T-cell (primary cell): ENCODE measurements at regions not wholly inside any gene's neighbourhood (a gene's known extent, or its start where the extent isn't known, plus 50 kb on each side); places are given as distances from the start of the nearest gene placed in this dataset.
"Not testable (repeated sequence)": the region's sequence is repeated elsewhere in the genome, so short reads cannot be mapped to it uniquely, and the experiment has no call there.

Source experiments
- ATAC-seq, 4 experiments: fragments of 200-7000 bp in 3 of 4; fragments of 150-1000 bp in 1 of 4; cut with Tn5 transposase; replicated peaks in 1 of 4; 1 replicate in 3 of 4; 2 replicates in 1 of 4; pipeline ENCODE4 v1.10.0; 2021; ENCODE audit warnings: moderate library complexity in 3 of 4, mild to moderate bottlenecking in 2 of 4, moderate number of reproducible peaks in 1 of 4
- CTCF ChIA-PET, 2 donors: fragments of 300-600 bp; sonication (Branson Sonifier 250); formaldehyde crosslinking; loops; one replicate each; lab custom pipeline; 2022; ENCODE audit warnings: antibody characterized with exemption in 2 of 2; lab: Charles Lee
- POLR2A ChIA-PET, 2 donors: fragments of 300-600 bp; sonication (Branson Sonifier 250); formaldehyde crosslinking; loops; one replicate each; lab custom pipeline; 2022; ENCODE audit warnings: antibody characterized with exemption in 2 of 2; lab: Charles Lee
- DNase-seq, 35 experiments: peaks; one replicate each; pipeline versions ENCODE4 v3.0.0 to v3.0.0-alpha.2; 2013 to 2023
- H3K27ac ChIP-seq: one replicate; pipeline ENCODE4 v1.5.1; 2013; ENCODE audit warnings: low read length
- H3K27me3 ChIP-seq, 2 experiments: replicated peaks in 1 of 2; 1 replicate in 1 of 2; 2 replicates in 1 of 2; pipeline versions ENCODE4 v1.6.1 to v1.7.0; 2013; ENCODE audit warnings: low read length in 1 of 2, mixed read lengths in 1 of 2; ENCODE audit not compliant: control insufficient read depth in 2 of 2, insufficient read depth in 2 of 2; ENCODE audit errors: extremely low read depth in 1 of 2
- H3K36me3 ChIP-seq, 2 donors: 1 replicate in 1 of 2; 2 replicates in 1 of 2; pipeline versions ENCODE4 v1.6.1 to v1.7.0; 2013; ENCODE audit warnings: low read length in 1 of 2; ENCODE audit not compliant: control insufficient read depth in 2 of 2, insufficient read depth in 1 of 2; ENCODE audit errors: extremely low read depth in 1 of 2
- H3K4me1 ChIP-seq, 2 experiments: 1 replicate in 1 of 2; 2 replicates in 1 of 2; pipeline versions ENCODE4 v1.6.1 to v1.7.0; 2013; ENCODE audit warnings: low read length in 2 of 2, mixed read lengths in 1 of 2; ENCODE audit not compliant: insufficient read depth in 2 of 2, control insufficient read depth in 1 of 2; ENCODE audit errors: extremely low read depth in 1 of 2
- H3K4me3 ChIP-seq, 2 donors: 1 replicate in 1 of 2; 2 replicates in 1 of 2; pipeline versions ENCODE4 v1.5.1 to v1.7.0; 2013; ENCODE audit warnings: mild to moderate bottlenecking in 2 of 2, low read length in 1 of 2, moderate library complexity in 1 of 2; ENCODE audit not compliant: control insufficient read depth in 1 of 2; ENCODE audit errors: extremely low read depth in 1 of 2
- H3K9me3 ChIP-seq: 2 replicates; pipeline ENCODE4 v1.7.0; 2013
- H3K27ac Mint-ChIP-seq, 2 donors: one replicate each; pipeline ENCODE4 v1.8.0; 2020 to 2021; ENCODE audit warnings: mild to moderate bottlenecking in 2 of 2, mixed read lengths in 2 of 2
- H3K27me3 Mint-ChIP-seq, 2 donors: one replicate each; pipeline ENCODE4 v1.8.0; 2021 to 2022; ENCODE audit warnings: mixed read lengths in 2 of 2
- H3K36me3 Mint-ChIP-seq: one replicate; pipeline ENCODE4 v1.8.0; 2021; ENCODE audit warnings: mixed read lengths
- H3K4me1 Mint-ChIP-seq, 3 donors: one replicate each; pipeline ENCODE4 v1.8.0; 2020 to 2022; ENCODE audit warnings: mixed read lengths in 3 of 3, mild to moderate bottlenecking in 1 of 3
- H3K4me3 Mint-ChIP-seq, 3 donors: one replicate each; pipeline ENCODE4 v1.8.0; 2020 to 2022; ENCODE audit warnings: mild to moderate bottlenecking in 3 of 3, mixed read lengths in 3 of 3, moderate library complexity in 3 of 3
- H3K9me3 Mint-ChIP-seq, 3 donors: one replicate each; pipeline ENCODE4 v1.8.0; 2020 to 2022; ENCODE audit warnings: mixed read lengths in 3 of 3
- WGBS: methylation state at CpG from one replicate; pipeline ENCODE4 v1.1.5; 2013; ENCODE audit warnings: missing lambda C conversion rate; ENCODE audit not compliant: insufficient coverage; 5-methylcytosine and 5-hydroxymethylcytosine counted together

GRCh38 chr10:63042256-63042655 is 90.9 kb upstream of the NRBF2 start:
- 72% methylated on average over 3 of the region's 4 CpGs for WGBS
- CTCF ChIA-PET = no interaction called here
- H3K27ac ChIP-seq = no peak overlapping the region
- Mint-ChIP-seq H3K27ac (no peak overlapping the region), H3K36me3 (no peaks in the 10 kb centered on the region), H3K9me3 (peaks cover 5 to 15% (median 6%) of the 10 kb centered on the region in 3 donors), H3K4me3 (no peak overlapping the region), H3K4me1 (no peaks in the 10 kb centered on the region), H3K27me3 (peaks cover 43 to 58% of the 10 kb centered on the region in 2 donors)
- H3K9me3 ChIP-seq = no peaks in the 10 kb centered on the region
- H3K4me1 ChIP-seq = no peaks in the 10 kb centered on the region
- ATAC-seq (no peak), DNase-seq (no peak)
- H3K4me3 ChIP-seq = no peak overlapping the region
- H3K36me3 ChIP-seq = no peaks in the 10 kb centered on the region
- H3K27me3 ChIP-seq = peaks cover 0 to 25% of the 10 kb centered on the region in 2 experiments
- POLR2A ChIA-PET = no interaction called here

GRCh38 chr10:63033616-63034185 is 99.4 kb upstream of the NRBF2 start:
- ATAC-seq, H3K4me1 Mint-ChIP-seq, DNase-seq, H3K27ac ChIP-seq, H3K4me3 ChIP-seq, H3K9me3 Mint-ChIP-seq, POLR2A ChIA-PET, H3K9me3 ChIP-seq, H3K36me3 ChIP-seq, H3K4me1 ChIP-seq, H3K4me3 Mint-ChIP-seq, H3K36me3 Mint-ChIP-seq, CTCF ChIA-PET, H3K27ac Mint-ChIP-seq: not testable (repeated sequence)
- peaks cover 3 to 18% of the 10 kb centered on the region in 2 donors for H3K27me3 Mint-ChIP-seq
- peaks cover 0 to 11% of the 10 kb centered on the region in 2 experiments for H3K27me3 ChIP-seq
- 93% methylated on average over 11 of the region's 42 CpGs for WGBS

- no peaks in the 10 kb centered on the region for H3K9me3 ChIP-seq
- no peak overlapping the region for H3K27ac Mint-ChIP-seq
- peaks cover 0 to 5% of the 10 kb centered on the region in 2 experiments for H3K27me3 ChIP-seq
- no peaks in the 10 kb centered on the region for H3K4me1 Mint-ChIP-seq
- 92% methylated on average over 2 of the region's 4 CpGs for WGBS
- DNase-seq = no peak
- H3K36me3 Mint-ChIP-seq = no peaks in the 10 kb centered on the region
- CTCF ChIA-PET = interaction anchor here in 1 of 2 donors (0.7 kb wide), 2 partner anchors 412 to 451 kb away, joined by 8 to 9 read pairs; no protein-coding TSS in a partner anchor
- peaks cover 3 to 9% of the 10 kb centered on the region in 2 donors for H3K27me3 Mint-ChIP-seq
- no peak for ATAC-seq
- no peak overlapping the region for H3K27ac ChIP-seq
- POLR2A ChIA-PET = no interaction called here
- peaks cover 0 to 2% (median 0%) of the 10 kb centered on the region in 3 donors for H3K9me3 Mint-ChIP-seq
- no peaks in the 10 kb centered on the region for H3K36me3 ChIP-seq
- no peak overlapping the region for H3K4me3 Mint-ChIP-seq
- H3K4me1 ChIP-seq = no peaks in the 10 kb centered on the region
- no peak overlapping the region for H3K4me3 ChIP-seq
Measured at GRCh38 chr10:63030536-63030935, 102.6 kb upstream of the NRBF2 start.

DNA sequence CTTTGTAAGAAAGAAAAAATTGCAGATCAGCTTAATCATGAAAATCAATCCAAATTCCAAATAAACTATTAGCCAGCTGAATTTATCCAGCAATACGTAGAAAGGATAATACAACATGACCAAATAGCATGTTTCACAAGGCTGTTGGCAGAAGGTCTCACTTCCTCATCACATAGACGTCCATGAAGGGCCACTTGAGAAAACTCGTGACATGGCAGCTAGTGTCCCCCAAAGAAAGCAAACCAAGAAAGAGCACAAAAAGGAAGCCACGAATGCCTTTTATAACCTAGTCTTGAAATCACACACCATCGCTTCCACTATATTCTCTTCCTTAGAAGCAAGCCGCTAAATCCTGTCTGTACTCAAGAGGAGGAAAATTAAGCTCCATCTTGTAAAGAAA is 105.6 kb upstream of the NRBF2 start:
- H3K27me3 ChIP-seq = peaks cover 0 to 5% of the 10 kb centered on the region in 2 experiments
- CTCF ChIA-PET = interaction anchor here in 1 of 2 donors (1.0 kb wide), 1 partner anchor 17 kb away, joined by 3 read pairs; no protein-coding TSS in a partner anchor
- H3K4me3 ChIP-seq = no peak overlapping the region
- POLR2A ChIA-PET = no interaction called here
- no peaks in the 10 kb centered on the region for H3K36me3 ChIP-seq
- DNase-seq = no peak
- WGBS = 65% methylated on average over 2 of the region's 6 CpGs
- peaks cover 0 to 5% of the 10 kb centered on the region in 2 donors for H3K27me3 Mint-ChIP-seq
- no peak overlapping the region for H3K27ac Mint-ChIP-seq
- no peaks in the 10 kb centered on the region for H3K9me3 ChIP-seq
- no peaks in the 10 kb centered on the region for H3K9me3 Mint-ChIP-seq
- ATAC-seq = no peak
- H3K4me1 Mint-ChIP-seq = no peaks in the 10 kb centered on the region
- no peak overlapping the region for H3K4me3 Mint-ChIP-seq
- H3K4me1 ChIP-seq = no peaks in the 10 kb centered on the region
- no peaks in the 10 kb centered on the region for H3K36me3 Mint-ChIP-seq
- no peak overlapping the region for H3K27ac ChIP-seq

DNA sequence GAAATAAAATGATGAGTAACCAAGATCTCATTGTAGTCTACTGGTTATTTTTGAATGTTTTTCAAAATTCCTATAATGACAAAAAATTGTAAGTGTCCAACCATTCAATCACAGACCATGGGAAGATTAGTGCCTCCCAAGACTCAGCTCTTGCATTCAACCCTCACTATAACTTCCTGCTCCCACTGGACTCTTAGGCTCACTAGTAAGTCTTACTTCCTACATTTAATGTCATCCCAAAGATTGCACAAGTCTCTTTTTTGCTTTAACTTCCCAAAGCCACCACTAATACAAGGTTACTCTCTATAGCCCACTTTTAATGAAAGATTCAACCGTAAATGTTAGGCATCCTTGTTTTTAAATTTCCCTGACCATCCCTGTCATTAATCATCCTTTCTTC is 111.9 kb upstream of the NRBF2 start:
- H3K36me3 ChIP-seq = no peaks in the 10 kb centered on the region
- Mint-ChIP-seq H3K36me3 (no peaks in the 10 kb centered on the region), H3K4me1 (no peaks in the 10 kb centered on the region), H3K9me3 (no peaks in the 10 kb centered on the region), H3K4me3 (no peak overlapping the region), H3K27me3 (peaks cover 8 to 10% of the 10 kb centered on the region in 2 donors), H3K27ac (no peak overlapping the region)
- no peak for ATAC-seq
- no peaks in the 10 kb centered on the region for H3K4me1 ChIP-seq
- no peaks in the 10 kb centered on the region for H3K9me3 ChIP-seq
- WGBS = 100% methylated on average over 1 of the region's 1 CpG
- no peak overlapping the region for H3K4me3 ChIP-seq
- peaks cover 0 to 7% of the 10 kb centered on the region in 2 experiments for H3K27me3 ChIP-seq
- ChIA-PET POLR2A (no interaction called here), CTCF (no interaction called here)
- H3K27ac ChIP-seq = no peak overlapping the region
- no peak for DNase-seq

- Histone ChIP-seq H3K27me3 (no peaks in the 10 kb centered on the region), H3K9me3 (no peaks in the 10 kb centered on the region), H3K27ac (no peak overlapping the region), H3K4me1 (no peaks in the 10 kb centered on the region), H3K4me3 (no peak overlapping the region), H3K36me3 (no peaks in the 10 kb centered on the region)
- POLR2A ChIA-PET = no interaction called here
- no peak for ATAC-seq
- Mint-ChIP-seq H3K27ac (no peak overlapping the region), H3K36me3 (no peaks in the 10 kb centered on the region), H3K4me3 (no peak overlapping the region), H3K4me1 (no peaks in the 10 kb centered on the region), H3K27me3 (peaks cover 8 to 9% of the 10 kb centered on the region in 2 donors), H3K9me3 (no peaks in the 10 kb centered on the region)
- no peak for DNase-seq
- 93% methylated on average over 1 of the region's 1 CpG for WGBS
- CTCF ChIA-PET = interaction anchor here in 1 of 2 donors (0.7 kb wide), 2 partner anchors 555 to 556 kb away, joined by 3 read pairs; no protein-coding TSS in a partner anchor
Measured at GRCh38 chr10:63013755-63014154, 119.4 kb upstream of the NRBF2 start.
